Keratinocyte (primary cell): ENCODE measurements at regions not wholly inside any gene's neighbourhood (a gene's known extent, or its start where the extent isn't known, plus 50 kb on each side); places are given as distances from the start of the nearest gene placed in this dataset.

Source experiments
- EZH2 ChIP-seq: IDR thresholded peaks from one replicate; pipeline ENCODE4 v1.6.1; 2012; ENCODE audit warnings: inconsistent platforms, mild to moderate bottlenecking, low read length, moderate library complexity
- TF ChIP-seq, protein P1 (sequence below), 3 experiments: IDR thresholded peaks in 1 of 3; conservative IDR thresholded peaks in 1 of 3; optimal IDR thresholded peaks in 1 of 3; 2 replicates in 2 of 3; 3 replicates in 1 of 3; pipeline versions ENCODE3 to v1.5.1; 2011; ENCODE audit warnings: low read length in 3 of 3, mild to moderate bottlenecking in 3 of 3, moderate library complexity in 2 of 3, control low read depth in 1 of 3, inconsistent platforms in 1 of 3; ENCODE audit not compliant: insufficient read depth in 2 of 3; ENCODE audit errors: extremely low read depth in 1 of 3

- TF ChIP-seq, protein P1, sequence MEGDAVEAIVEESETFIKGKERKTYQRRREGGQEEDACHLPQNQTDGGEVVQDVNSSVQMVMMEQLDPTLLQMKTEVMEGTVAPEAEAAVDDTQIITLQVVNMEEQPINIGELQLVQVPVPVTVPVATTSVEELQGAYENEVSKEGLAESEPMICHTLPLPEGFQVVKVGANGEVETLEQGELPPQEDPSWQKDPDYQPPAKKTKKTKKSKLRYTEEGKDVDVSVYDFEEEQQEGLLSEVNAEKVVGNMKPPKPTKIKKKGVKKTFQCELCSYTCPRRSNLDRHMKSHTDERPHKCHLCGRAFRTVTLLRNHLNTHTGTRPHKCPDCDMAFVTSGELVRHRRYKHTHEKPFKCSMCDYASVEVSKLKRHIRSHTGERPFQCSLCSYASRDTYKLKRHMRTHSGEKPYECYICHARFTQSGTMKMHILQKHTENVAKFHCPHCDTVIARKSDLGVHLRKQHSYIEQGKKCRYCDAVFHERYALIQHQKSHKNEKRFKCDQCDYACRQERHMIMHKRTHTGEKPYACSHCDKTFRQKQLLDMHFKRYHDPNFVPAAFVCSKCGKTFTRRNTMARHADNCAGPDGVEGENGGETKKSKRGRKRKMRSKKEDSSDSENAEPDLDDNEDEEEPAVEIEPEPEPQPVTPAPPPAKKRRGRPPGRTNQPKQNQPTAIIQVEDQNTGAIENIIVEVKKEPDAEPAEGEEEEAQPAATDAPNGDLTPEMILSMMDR (optimal IDR thresholded peaks at IDR 0.05 in 1 of 3, IDR thresholded peaks at IDR 0.05 in 1 of 3, conservative IDR thresholded peaks at IDR 0.05 in 1 of 3; ENCODE audit: extremely low read depth in 1 of 3, insufficient read depth in 2 of 3, low read length in 3 of 3): no peak
- no peak for TF ChIP-seq EZH2
Measured at GRCh38 chr6:14746139-14746837, 499.6 kb upstream of the JARID2 start.
